ENCODE measurements at regions not wholly inside any gene's neighbourhood (a gene's known extent, or its start where the extent isn't known, plus 50 kb on each side); places are given as distances from the start of the nearest gene placed in this dataset.

- Histone ChIP-seq H3K4me1 (ENCODE audit: insufficient read depth, low read length) (no peaks in the 10 kb centered on the region), H3K27ac (ENCODE audit: extremely low read length, insufficient read depth, low read length) (no peak overlapping the region), H2AFZ (ENCODE audit: low read length) (no peak overlapping the region), H3K36me3 (replicated peaks in 1 of 2; ENCODE audit: control insufficient read depth in 1 of 2, insufficient read depth in 2 of 2, low read length in 2 of 2) (no peaks in the 10 kb centered on the region), H3K79me2 (ENCODE audit: insufficient read depth, low read length) (no peaks in the 10 kb centered on the region), H3K9me3 (ENCODE audit: low read length) (peaks cover 90% of the 10 kb centered on the region), H3K27me3 (ENCODE audit: control insufficient read depth in 1 of 2, insufficient read depth in 2 of 2, low read length in 2 of 2) (no peaks in the 10 kb centered on the region), H3K4me3 (replicated peaks in 1 of 3; ENCODE audit: insufficient read depth in 1 of 3, low read depth in 2 of 3, low read length in 3 of 3) (no peak overlapping the region), H3K9ac (ENCODE audit: insufficient read depth, low read depth, low read length) (no peak overlapping the region), H3K4me2 (ENCODE audit: low read depth, low read length) (no peak overlapping the region), H4K20me1 (ENCODE audit: insufficient read depth, low read length) (no peaks in the 10 kb centered on the region)
- no peak for FAIRE-seq
- no peak for ATAC-seq
- WGBS (ENCODE audit: low lambda C conversion rate): 92% methylated on average over 2 of the region's 4 CpGs
- in situ Hi-C loops (cut with HindIII; ENCODE audit: extremely low pct_ligation_motif_present, low pct_unique_long_range_greater_than_20kb): no loop called here
- no TSS peak for BruUV-seq (replicated peaks)
- DNase-seq (ENCODE audit: low spot score): no peak
- CTCF ChIA-PET (ENCODE audit: low intra/inter-chr PET ratio, low total read pairs): no interaction called here
- TF ChIP-seq ZBTB1 (CRISPR knock-in tag; IDR thresholded peaks at IDR 0.05; ENCODE audit: borderline replicate concordance) (no peak), ZKSCAN8 (CRISPR knock-in tag; IDR thresholded peaks at IDR 0.05; ENCODE audit: borderline replicate concordance) (no peak), ZNF460 (CRISPR knock-in tag; IDR thresholded peaks at IDR 0.05; ENCODE audit: borderline replicate concordance) (no peak), PAX8 (CRISPR knock-in tag; IDR thresholded peaks at IDR 0.05; ENCODE audit: borderline replicate concordance) (no peak), ZNF354B (CRISPR knock-in tag; IDR thresholded peaks at IDR 0.05) (no peak)
- intact Hi-C loops (cut with micrococcal nuclease; ENCODE audit: unreplicated experiment): no loop called here
- POLR2A ChIA-PET: no interaction called here
These were observed 2167.7 kb upstream of the WWC1 start for GRCh38 chr5:166123717-166124116.

- H3K79me2 ChIP-seq (ENCODE audit: insufficient read depth, low read length): no peaks in the 10 kb centered on the region
- H3K9me3 ChIP-seq (ENCODE audit: low read length): peaks cover 90% of the 10 kb centered on the region
- H3K9ac ChIP-seq (ENCODE audit: insufficient read depth, low read depth, low read length): no peak overlapping the region
- in situ Hi-C loops (cut with HindIII; ENCODE audit: extremely low pct_ligation_motif_present, low pct_unique_long_range_greater_than_20kb): no loop called here
- no peaks in the 10 kb centered on the region for H3K36me3 ChIP-seq (replicated peaks in 1 of 2; ENCODE audit: control insufficient read depth in 1 of 2, insufficient read depth in 2 of 2, low read length in 2 of 2)
- no peak overlapping the region for H2AFZ ChIP-seq (ENCODE audit: low read length)
- no peak for FAIRE-seq
- DNase-seq (ENCODE audit: low spot score): peak; percentile 0
- H3K4me2 ChIP-seq (ENCODE audit: low read depth, low read length): no peak overlapping the region
- BruUV-seq (replicated peaks): no TSS peak
- no peak overlapping the region for H3K27ac ChIP-seq (ENCODE audit: extremely low read length, insufficient read depth, low read length)
- ATAC-seq: no peak
- H3K27me3 ChIP-seq (ENCODE audit: control insufficient read depth in 1 of 2, insufficient read depth in 2 of 2, low read length in 2 of 2): no peaks in the 10 kb centered on the region
- H3K4me1 ChIP-seq (ENCODE audit: insufficient read depth, low read length): no peaks in the 10 kb centered on the region
- H3K4me3 ChIP-seq (replicated peaks in 1 of 3; ENCODE audit: insufficient read depth in 1 of 3, low read depth in 2 of 3, low read length in 3 of 3): no peak overlapping the region
- WGBS (ENCODE audit: low lambda C conversion rate): 5% methylated on average over 8 of the region's 10 CpGs
- CTCF ChIA-PET (ENCODE audit: low intra/inter-chr PET ratio, low total read pairs): no interaction called here
- no peaks in the 10 kb centered on the region for H4K20me1 ChIP-seq (ENCODE audit: insufficient read depth, low read length)
- intact Hi-C loops (cut with micrococcal nuclease; ENCODE audit: unreplicated experiment): no loop called here
- POLR2A ChIA-PET: no interaction called here
- TF ChIP-seq KAT2B (IDR thresholded peaks at IDR 0.05; ENCODE audit: borderline replicate concordance, low read depth, low read length) (no peak), TBP (CRISPR knock-in tag; IDR thresholded peaks at IDR 0.05) (no peak), TCF7L2 (IDR thresholded peaks at IDR 0.05; ENCODE audit: low read depth, low read length) (no peak), TBX2 (CRISPR knock-in tag; IDR thresholded peaks at IDR 0.05; ENCODE audit: borderline replicate concordance) (no peak), ZNF138 (CRISPR knock-in tag; IDR thresholded peaks at IDR 0.05; ENCODE audit: low read depth) (no peak)
- TF ChIP-seq, protein P1, sequence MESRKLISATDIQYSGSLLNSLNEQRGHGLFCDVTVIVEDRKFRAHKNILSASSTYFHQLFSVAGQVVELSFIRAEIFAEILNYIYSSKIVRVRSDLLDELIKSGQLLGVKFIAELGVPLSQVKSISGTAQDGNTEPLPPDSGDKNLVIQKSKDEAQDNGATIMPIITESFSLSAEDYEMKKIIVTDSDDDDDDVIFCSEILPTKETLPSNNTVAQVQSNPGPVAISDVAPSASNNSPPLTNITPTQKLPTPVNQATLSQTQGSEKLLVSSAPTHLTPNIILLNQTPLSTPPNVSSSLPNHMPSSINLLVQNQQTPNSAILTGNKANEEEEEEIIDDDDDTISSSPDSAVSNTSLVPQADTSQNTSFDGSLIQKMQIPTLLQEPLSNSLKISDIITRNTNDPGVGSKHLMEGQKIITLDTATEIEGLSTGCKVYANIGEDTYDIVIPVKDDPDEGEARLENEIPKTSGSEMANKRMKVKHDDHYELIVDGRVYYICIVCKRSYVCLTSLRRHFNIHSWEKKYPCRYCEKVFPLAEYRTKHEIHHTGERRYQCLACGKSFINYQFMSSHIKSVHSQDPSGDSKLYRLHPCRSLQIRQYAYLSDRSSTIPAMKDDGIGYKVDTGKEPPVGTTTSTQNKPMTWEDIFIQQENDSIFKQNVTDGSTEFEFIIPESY (CRISPR knock-in tag; IDR thresholded peaks at IDR 0.05): no peak
- TF ChIP-seq, protein P2, sequence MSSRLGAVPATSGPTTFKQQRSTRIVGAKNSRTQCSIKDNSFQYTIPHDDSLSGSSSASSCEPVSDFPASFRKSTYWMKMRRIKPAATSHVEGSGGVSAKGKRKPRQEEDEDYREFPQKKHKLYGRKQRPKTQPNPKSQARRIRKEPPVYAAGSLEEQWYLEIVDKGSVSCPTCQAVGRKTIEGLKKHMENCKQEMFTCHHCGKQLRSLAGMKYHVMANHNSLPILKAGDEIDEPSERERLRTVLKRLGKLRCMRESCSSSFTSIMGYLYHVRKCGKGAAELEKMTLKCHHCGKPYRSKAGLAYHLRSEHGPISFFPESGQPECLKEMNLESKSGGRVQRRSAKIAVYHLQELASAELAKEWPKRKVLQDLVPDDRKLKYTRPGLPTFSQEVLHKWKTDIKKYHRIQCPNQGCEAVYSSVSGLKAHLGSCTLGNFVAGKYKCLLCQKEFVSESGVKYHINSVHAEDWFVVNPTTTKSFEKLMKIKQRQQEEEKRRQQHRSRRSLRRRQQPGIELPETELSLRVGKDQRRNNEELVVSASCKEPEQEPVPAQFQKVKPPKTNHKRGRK (CRISPR knock-in tag; IDR thresholded peaks at IDR 0.05): no peak
These were observed 2163.5 kb upstream of the WWC1 start for GRCh38 chr5:166127766-166128570.
